SK-MEL-5 (cell line): ENCODE measurements at regions not wholly inside any gene's neighbourhood (a gene's known extent, or its start where the extent isn't known, plus 50 kb on each side); places are given as distances from the start of the nearest gene placed in this dataset.
"Not testable (repeated sequence)": the region's sequence is repeated elsewhere in the genome, so short reads cannot be mapped to it uniquely, and the experiment has no call there.

ENCODE experiments used
- DNase-seq: peaks from one replicate; pipeline ENCODE4 v3.0.0-alpha.2; 2016; ENCODE audit warnings: low read depth, low spot score
- in situ Hi-C: cut with HindIII; loops from 2 replicates; pipeline ENCODE4 v1.10.0; 2016; ENCODE audit warnings: low sequenced_read_pairs, high pct_unique_total_duplicates, low pct_unique_long_range_greater_than_20kb

- DNase-seq, in situ Hi-C loops: not testable (repeated sequence)
These were observed 331.6 kb downstream of the GOLGA6L6 start for GRCh38 chr15:20209973-20210372.

DNA sequence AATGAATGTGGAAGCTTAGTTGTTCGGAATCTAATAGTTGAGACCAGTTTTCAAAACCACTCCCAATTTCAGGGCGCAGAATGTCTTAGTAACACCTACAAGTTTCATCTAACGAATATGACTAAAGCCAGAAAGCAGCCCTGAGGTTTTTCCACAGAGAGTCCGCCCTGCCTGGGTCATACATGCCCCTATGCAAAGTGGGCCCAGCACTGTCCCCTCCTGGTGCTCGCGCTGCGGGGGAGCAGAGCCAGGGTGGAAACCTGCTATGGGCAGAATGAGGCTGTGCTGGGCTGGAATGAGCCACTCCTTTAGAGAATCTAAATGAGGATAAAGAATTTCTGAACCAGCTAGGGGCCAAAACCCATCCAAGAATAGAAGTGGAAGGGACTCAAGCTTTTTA, 334.0 kb downstream of the GOLGA6L6 start:
- DNase-seq, in situ Hi-C loops: not testable (repeated sequence)

- in situ Hi-C loops, DNase-seq: not testable (repeated sequence)
These were observed 334.4 kb downstream of the GOLGA6L6 start for GRCh38 chr15:20207198-20207597.

DNA sequence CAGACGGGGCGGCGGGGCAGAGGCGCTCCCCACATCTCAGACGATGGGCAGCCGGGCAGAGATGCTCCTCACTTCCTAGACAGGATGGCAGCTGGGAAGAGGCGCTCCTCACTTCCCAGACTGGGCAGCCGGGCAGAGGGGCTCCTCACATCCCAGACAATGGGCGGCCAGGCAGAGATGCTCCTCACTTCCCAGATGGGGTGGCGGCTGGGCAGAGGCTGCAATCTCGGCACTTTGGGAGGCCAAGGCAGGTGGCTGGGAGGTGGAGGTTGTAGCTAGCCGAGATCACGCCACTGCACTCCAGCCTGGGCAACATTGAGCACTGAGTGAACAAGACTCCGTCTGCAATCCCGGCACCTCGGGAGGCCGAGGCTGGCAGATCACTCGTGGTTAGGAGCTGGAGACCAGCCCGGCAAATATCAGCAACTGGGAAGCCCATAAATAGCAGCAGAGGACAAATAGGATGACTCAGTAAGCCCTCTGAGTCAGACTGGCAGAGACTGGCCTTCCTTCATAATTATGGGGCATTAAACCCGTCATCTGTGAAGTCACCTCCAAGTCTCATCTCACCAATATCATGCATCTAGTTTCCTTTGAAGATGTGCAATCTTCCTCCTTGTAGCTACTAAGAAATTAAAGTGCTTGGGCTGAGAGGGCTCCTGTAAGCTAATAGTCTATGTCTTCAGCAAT, 337.3 kb downstream of the GOLGA6L6 start:
- in situ Hi-C loops, DNase-seq: not testable (repeated sequence)

DNA sequence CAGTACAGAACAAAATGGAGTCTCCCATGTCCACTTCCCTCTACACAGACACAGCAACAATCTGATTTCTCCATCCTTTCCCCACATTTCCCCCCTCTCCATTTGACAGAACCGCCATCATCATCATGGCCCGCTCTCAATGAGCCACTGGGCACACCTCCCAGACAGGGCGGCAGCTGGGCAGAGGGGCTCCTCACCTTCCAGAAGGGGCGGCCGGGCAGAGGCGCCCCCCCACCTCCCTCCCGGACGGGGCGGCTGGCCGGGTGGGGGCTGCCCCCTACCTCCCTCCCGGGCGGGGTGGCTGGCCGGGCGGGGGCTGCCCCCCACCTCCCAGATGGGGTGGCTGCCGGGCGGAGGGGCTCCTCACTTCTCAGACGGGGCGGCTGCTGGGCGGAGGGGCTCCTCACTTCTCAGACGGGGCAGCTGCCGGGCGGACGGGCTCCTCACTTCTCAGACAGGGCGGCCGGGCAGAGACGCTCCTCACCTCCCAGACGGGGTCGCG, 337.9 kb downstream of the GOLGA6L6 start:
- in situ Hi-C loops, DNase-seq: not testable (repeated sequence)

GRCh38 chr15:20194591-20195198, 346.9 kb downstream of the GOLGA6L6 start:
- DNase-seq, in situ Hi-C loops: not testable (repeated sequence)

DNA sequence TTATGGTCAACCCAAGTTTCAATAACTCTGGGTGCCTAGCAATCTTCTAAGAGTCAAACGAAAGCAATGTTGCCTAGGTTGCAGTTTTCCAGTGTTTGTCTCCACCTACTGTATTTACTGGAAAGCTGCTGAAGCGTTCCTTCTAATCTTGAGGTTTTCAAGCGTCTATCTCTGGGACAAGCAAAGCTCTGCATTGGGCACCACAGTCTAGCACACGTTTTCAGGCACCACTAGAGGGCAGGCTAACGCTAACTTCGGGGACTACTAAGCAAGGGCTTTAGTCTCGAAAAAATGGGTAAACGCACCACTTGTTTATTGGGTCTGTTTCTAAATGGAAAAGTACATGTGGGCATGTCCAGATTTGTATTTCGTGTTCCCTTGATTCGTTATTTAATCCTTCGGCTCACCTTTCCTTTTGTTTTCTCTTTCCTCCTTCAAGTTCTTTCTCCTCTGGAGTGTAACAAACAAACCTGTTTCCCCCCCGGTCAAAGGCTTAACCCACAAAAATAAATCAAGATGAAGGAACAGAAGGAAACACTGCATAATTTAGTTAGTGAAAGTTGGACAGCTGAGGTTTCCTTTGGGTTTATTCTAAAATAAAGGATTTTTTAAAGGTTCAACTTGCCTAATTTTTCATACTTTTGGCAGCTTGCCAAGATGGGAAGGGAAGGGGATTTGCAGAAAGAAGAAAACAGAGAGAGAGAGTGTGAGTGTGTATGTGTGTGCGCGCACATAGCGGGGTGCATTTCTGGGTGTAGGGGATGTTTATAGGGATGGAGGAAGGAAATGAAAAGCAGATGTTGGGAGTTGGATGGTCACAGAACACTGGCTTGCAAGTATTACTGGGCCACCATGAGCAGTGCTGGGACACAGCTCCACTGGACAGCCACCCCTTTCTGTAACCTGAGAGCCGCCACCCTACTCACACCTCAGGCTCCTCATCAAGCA, 348.3 kb downstream of the GOLGA6L6 start:
- in situ Hi-C loops, result not testable (repeated sequence)
- peak; percentile 60 for DNase-seq

DNA sequence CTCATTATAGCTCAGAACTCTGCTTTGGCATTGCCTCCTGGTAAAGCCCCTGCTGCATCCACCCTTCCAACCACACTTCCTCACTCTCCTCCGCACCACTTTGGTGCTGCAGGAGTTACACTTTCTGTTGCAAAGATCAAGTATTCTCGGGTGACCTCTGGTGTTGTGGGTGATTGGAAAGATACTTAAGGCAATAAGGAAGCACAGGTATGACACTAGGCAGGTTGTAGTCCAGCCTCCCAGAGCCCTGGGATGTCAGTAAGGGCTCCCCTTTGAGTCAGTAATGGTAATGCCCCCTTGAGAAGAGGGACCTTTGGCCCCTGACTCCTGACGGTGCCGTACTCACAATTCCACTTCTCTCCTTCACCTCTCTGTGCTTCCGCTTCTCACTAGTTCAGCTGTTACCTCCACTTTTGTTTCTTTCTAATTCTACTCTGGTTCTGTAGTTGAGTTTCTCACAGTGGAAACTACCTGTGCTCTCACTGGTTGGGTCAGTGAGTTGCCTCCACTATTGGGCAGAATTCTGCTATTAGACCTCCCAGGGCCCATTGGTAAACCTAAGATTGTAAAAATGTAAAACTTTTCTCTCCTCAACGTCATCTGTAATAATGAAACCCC, 350.0 kb downstream of the GOLGA6L6 start:
- in situ Hi-C loops, DNase-seq: not testable (repeated sequence)

DNA sequence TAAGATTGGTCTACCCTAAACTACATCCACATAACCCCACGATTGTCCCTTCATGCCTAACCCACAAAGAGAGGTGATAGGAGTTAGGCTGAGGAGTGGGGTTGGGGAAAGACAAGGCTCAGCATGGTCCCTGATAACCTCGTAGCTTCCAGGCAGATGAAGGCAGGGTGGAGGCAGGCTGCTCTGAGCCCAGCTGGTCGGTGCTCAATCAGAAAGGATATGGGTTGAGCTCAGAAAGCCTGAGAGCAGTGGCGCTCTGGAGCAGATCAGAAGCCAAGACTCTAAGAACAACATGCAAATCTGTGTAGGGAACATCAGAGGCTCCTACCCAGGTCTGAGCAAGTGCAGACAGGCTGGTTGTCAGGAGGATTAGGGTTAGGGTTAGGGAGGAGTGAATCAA, 353.0 kb downstream of the GOLGA6L6 start:
- in situ Hi-C loops, result not testable (repeated sequence)

DNA sequence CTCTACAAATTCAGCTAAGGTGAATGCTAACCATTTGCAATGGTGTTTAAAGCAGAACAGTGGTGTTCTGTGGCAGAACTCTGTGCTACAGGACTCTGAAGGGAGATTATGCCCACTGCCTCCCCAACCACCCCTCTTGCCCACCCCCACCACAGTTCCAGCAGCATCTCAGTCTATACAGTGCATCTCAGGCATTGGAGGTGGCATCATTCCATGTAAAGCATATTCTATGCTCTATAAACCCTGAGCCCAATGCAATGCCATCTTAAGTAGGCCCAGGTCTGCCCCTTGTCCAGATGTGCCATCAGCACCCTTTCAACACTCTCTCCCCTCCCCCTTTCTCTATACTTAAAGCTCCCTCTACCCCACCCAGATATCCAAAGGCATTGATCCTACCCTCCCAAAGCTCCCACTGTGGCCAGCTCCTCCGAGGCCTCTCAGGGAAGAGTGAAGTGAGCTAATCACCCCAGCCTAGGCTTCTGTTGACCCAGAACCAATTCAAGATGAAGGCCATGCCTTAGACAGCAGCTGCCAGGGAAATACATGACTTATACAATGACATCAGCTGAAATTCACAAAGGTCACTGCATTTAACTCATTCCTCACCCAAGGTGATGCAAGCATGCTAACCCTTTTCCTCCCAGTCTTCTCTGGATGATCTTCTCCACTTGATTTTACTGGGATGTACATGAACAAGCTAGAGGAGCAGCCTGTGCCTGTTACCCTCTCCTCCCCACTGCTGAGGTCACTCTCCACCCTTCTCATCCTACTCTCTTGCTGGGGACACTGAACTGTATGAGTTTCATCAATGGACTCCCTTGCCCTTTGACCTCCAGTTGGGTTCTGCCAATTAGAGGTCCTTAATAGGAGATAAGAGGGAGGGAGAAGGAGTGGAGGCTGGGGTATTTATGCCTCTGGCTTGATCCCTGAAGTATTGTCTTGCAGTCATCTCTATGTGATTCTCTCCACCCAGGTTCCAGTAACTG, 353.9 kb downstream of the GOLGA6L6 start:
- DNase-seq, in situ Hi-C loops: not testable (repeated sequence)

More for the DNA sequence above, 353.0 kb downstream of the GOLGA6L6 start:
- not testable (repeated sequence) for DNase-seq

- in situ Hi-C loops, DNase-seq: not testable (repeated sequence)
These were observed 356.7 kb downstream of the GOLGA6L6 start for GRCh38 chr15:20184879-20185278.

- DNase-seq, in situ Hi-C loops: not testable (repeated sequence)
These were observed 373.4 kb downstream of the GOLGA6L6 start for GRCh38 chr15:20168221-20168620.

- DNase-seq, result peak; percentile 24
- in situ Hi-C loops, result not testable (repeated sequence)
These were observed 388.1 kb downstream of the GOLGA6L6 start for GRCh38 chr15:20153528-20153927.

DNA sequence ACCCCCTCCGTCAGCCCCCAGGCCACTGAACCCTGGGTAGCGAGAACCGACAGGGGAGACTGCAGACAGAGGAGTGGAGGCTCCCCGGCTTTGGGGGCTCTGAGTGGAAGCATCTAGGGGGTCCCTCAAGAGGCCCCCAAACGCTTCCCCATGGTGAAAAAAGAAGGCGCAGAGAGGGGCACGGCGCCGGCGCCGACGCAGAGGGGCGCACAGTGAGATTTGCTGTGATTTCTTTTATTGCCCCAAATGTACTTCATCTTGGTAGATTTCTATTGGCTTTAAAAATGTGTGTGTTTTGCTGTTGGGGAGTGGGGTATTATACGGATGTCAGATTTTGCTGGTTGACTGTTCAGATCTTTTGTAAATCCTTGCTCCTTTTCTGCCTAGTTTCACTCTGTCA, 392.9 kb downstream of the GOLGA6L6 start:
- DNase-seq, in situ Hi-C loops: not testable (repeated sequence)

- in situ Hi-C loops, DNase-seq: not testable (repeated sequence)
These were observed 393.6 kb downstream of the GOLGA6L6 start for GRCh38 chr15:20148008-20148407.

DNA sequence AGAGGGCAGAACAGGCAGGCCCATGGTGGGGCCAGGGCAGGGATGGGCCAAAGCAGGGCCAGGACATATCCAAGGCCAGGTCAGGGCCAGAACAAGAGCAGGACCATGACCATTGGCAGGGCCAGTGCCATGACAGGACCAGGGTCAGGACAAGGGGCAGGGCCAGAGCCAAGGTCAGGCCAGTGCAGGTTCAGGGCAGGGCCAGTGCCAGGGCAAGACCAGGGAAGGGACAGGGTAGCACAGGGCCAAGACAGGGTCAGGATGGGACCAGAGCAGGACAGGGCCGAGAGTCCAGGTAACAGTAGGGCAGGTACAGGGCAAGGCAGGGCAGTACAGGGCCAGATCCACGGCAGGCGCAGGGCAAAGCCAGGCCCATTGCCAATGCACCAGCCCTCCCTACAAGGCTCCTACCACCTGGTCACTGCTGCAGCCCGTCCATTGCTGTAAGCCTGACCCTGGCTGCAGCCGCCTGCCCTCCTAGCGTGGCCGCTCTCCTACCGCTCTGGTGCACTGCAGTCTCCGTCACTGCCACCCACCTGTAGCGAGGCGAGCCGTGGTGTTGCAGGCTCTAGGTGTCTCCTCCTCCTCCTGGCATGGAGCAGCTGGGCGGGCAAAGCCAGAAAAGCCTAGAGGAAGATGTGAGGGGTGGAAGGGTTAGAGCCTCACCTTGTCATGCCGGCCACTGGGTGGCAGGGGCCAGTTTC, 397.1 kb downstream of the GOLGA6L6 start:
- DNase-seq, in situ Hi-C loops: not testable (repeated sequence)
